Neural cell (in vitro differentiated cells): ENCODE measurements at regions not wholly inside any gene's neighbourhood (a gene's known extent, or its start where the extent isn't known, plus 50 kb on each side); places are given as distances from the start of the nearest gene placed in this dataset.

Source experiments
- H2AFZ ChIP-seq: fragments of 200-600, 300-800 bp; sonication (generic), shearing (Covaris generic); 2 replicates; pipeline ENCODE4 v1.6.0; 2014; ENCODE audit warnings: low read depth, mild to moderate bottlenecking, antibody characterized with exemption, low read length, moderate library complexity
- H3F3A ChIP-seq: fragments of 200-600 bp; shearing (Covaris generic); 2 replicates; pipeline ENCODE4 v1.6.1; 2016; ENCODE audit warnings: mild to moderate bottlenecking, moderate library complexity, mixed read lengths, antibody characterized with exemption, low read length; ENCODE audit not compliant: insufficient read depth, poor library complexity, severe bottlenecking
- H3K27ac ChIP-seq: fragments of 200-600, 300-800 bp; sonication (generic), shearing (Covaris generic); 2 replicates; pipeline ENCODE4 v1.5.1; 2014; ENCODE audit warnings: mild to moderate bottlenecking, low read length, moderate library complexity
- H3K27me3 ChIP-seq: fragments of 300-800, 200-600 bp; sonication (generic), shearing (Covaris generic); 2 replicates; pipeline ENCODE4 v1.6.0; 2014; ENCODE audit warnings: mild to moderate bottlenecking, low read depth, low read length, moderate library complexity; ENCODE audit not compliant: insufficient read depth
- H3K36me3 ChIP-seq: fragments of 300-800, 200-600 bp; sonication (generic), shearing (Covaris generic); 2 replicates; pipeline ENCODE4 v1.5.1; 2014; ENCODE audit warnings: mild to moderate bottlenecking, antibody characterized with exemption, low read length, moderate library complexity; ENCODE audit not compliant: insufficient read depth
- H3K4me2 ChIP-seq: fragments of 300-800, 200-600 bp; sonication (generic), shearing (Covaris generic); 2 replicates; pipeline ENCODE4 v1.6.0; 2014; ENCODE audit warnings: mild to moderate bottlenecking, low read length
- H3K4me3 ChIP-seq: fragments of 300-800, 200-600 bp; sonication (generic), shearing (Covaris generic); 2 replicates; pipeline ENCODE4 v1.5.1; 2014; ENCODE audit warnings: mild to moderate bottlenecking, low read length, moderate library complexity
- H3K79me2 ChIP-seq: fragments of 200-600 bp; shearing (Covaris generic); replicated peaks from 2 replicates; pipeline ENCODE4 v1.6.0; 2014; ENCODE audit warnings: mild to moderate bottlenecking, low read length, moderate library complexity; ENCODE audit not compliant: insufficient read depth
- H3K9ac ChIP-seq: fragments of 300-800, 200-600 bp; sonication (generic), shearing (Covaris generic); 2 replicates; pipeline ENCODE4 v1.6.1; 2016; ENCODE audit warnings: mild to moderate bottlenecking, low read length, mixed read lengths
- H3K9me2 ChIP-seq: fragments of 200-600 bp; shearing (Covaris generic); 2 replicates; pipeline ENCODE4 v1.6.1; 2016; ENCODE audit warnings: mild to moderate bottlenecking, low read length, mixed read lengths; ENCODE audit not compliant: insufficient read depth
- H3K9me3 ChIP-seq: fragments of 200-600, 300-800 bp; sonication (generic), shearing (Covaris generic); 2 replicates; pipeline ENCODE4 v1.6.1; 2016; ENCODE audit warnings: mild to moderate bottlenecking, mixed run types, low read length, moderate library complexity, mixed read lengths
- H4K20me1 ChIP-seq: fragments of 200-600 bp; shearing (Covaris generic); 2 replicates; pipeline ENCODE4 v1.6.1; 2016; ENCODE audit warnings: mild to moderate bottlenecking, mixed run types; ENCODE audit not compliant: insufficient read depth
- EP300 ChIP-seq: fragments of 450-650 bp; conservative IDR thresholded peaks from 2 replicates; pipeline ENCODE4 v1.6.1; 2014; ENCODE audit warnings: antibody characterized with exemption, mild to moderate bottlenecking, moderate library complexity; ENCODE audit not compliant: poor library complexity, severe bottlenecking
- EZH2 ChIP-seq: fragments of 200-600, 300-800 bp; shearing (Covaris generic), sonication (generic); IDR thresholded peaks from 2 replicates; pipeline ENCODE4 v1.6.1; 2014; ENCODE audit warnings: antibody characterized with exemption, low read length, borderline replicate concordance, mild to moderate bottlenecking; ENCODE audit not compliant: insufficient read depth, poor library complexity, severe bottlenecking
- MXI1 ChIP-seq: fragments of 450-650 bp; conservative IDR thresholded peaks from 2 replicates; pipeline ENCODE4 v1.6.1; 2014; ENCODE audit warnings: antibody characterized with exemption, mild to moderate bottlenecking; ENCODE audit not compliant: poor library complexity, severe bottlenecking
- POLR2AphosphoS5 ChIP-seq: IDR thresholded peaks from 2 replicates; pipeline ENCODE4 v1.6.1; 2012
- RAD21 ChIP-seq: fragments of 450-650 bp; conservative IDR thresholded peaks from 2 replicates; pipeline ENCODE4 v1.6.1; 2014; ENCODE audit warnings: antibody characterized with exemption, mild to moderate bottlenecking, moderate library complexity
- SMC3 ChIP-seq: fragments of 450-650 bp; conservative IDR thresholded peaks from 2 replicates; pipeline ENCODE4 v1.6.1; 2014; ENCODE audit warnings: antibody characterized with exemption, mild to moderate bottlenecking, moderate library complexity; ENCODE audit not compliant: poor library complexity
- TAF1 ChIP-seq: IDR thresholded peaks from 2 replicates; pipeline ENCODE4 v1.6.1; 2012; ENCODE audit warnings: low read depth
- TF ChIP-seq, protein P1 (sequence below): fragments of 450-650 bp; IDR thresholded peaks from 2 replicates; pipeline ENCODE4 v1.5.1; 2014; ENCODE audit warnings: antibody characterized with exemption, mild to moderate bottlenecking, moderate library complexity; ENCODE audit not compliant: poor library complexity, severe bottlenecking
- TF ChIP-seq, protein P2 (sequence below): IDR thresholded peaks from 2 replicates; pipeline ENCODE4 v1.6.1; 2012; ENCODE audit warnings: borderline replicate concordance

DNA sequence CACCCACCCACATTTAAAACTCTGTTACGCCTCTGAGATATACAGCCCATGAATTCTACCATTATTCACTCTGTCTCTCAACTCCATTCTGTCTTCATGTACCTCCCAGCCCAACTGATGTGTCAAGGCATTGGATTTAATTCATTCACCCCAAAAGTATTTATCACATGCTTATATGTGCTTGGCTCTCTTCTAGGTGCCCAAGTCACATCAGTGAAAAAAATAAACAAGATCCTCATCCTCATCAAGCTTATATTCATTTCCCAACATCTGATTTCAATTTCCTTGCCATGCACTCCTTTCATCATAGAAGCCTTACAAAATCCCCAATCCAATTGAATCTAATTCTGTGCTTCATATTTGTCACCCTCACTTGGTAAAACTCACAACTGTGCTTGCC is 967.6 kb downstream of the LTN1 start:
- Histone ChIP-seq H4K20me1 (no peaks in the 10 kb centered on the region), H3K79me2 (no peaks in the 10 kb centered on the region), H3K4me2 (no peak overlapping the region), H3K27ac (no peak overlapping the region), H3K4me3 (no peak overlapping the region), H3K36me3 (no peaks in the 10 kb centered on the region), H3K9ac (no peak overlapping the region), H3K9me2 (no peaks in the 10 kb centered on the region), H3K9me3 (no peaks in the 10 kb centered on the region), H2AFZ (no peak overlapping the region), H3K27me3 (no peaks in the 10 kb centered on the region), H3F3A (no peaks in the 10 kb centered on the region)
- TF ChIP-seq, protein P1, sequence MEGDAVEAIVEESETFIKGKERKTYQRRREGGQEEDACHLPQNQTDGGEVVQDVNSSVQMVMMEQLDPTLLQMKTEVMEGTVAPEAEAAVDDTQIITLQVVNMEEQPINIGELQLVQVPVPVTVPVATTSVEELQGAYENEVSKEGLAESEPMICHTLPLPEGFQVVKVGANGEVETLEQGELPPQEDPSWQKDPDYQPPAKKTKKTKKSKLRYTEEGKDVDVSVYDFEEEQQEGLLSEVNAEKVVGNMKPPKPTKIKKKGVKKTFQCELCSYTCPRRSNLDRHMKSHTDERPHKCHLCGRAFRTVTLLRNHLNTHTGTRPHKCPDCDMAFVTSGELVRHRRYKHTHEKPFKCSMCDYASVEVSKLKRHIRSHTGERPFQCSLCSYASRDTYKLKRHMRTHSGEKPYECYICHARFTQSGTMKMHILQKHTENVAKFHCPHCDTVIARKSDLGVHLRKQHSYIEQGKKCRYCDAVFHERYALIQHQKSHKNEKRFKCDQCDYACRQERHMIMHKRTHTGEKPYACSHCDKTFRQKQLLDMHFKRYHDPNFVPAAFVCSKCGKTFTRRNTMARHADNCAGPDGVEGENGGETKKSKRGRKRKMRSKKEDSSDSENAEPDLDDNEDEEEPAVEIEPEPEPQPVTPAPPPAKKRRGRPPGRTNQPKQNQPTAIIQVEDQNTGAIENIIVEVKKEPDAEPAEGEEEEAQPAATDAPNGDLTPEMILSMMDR, result no peak
- TF ChIP-seq EZH2 (no peak), TAF1 (no peak), SMC3 (no peak), RAD21 (no peak), MXI1 (no peak), EP300 (no peak), POLR2AphosphoS5 (no peak)
- TF ChIP-seq, protein P2, sequence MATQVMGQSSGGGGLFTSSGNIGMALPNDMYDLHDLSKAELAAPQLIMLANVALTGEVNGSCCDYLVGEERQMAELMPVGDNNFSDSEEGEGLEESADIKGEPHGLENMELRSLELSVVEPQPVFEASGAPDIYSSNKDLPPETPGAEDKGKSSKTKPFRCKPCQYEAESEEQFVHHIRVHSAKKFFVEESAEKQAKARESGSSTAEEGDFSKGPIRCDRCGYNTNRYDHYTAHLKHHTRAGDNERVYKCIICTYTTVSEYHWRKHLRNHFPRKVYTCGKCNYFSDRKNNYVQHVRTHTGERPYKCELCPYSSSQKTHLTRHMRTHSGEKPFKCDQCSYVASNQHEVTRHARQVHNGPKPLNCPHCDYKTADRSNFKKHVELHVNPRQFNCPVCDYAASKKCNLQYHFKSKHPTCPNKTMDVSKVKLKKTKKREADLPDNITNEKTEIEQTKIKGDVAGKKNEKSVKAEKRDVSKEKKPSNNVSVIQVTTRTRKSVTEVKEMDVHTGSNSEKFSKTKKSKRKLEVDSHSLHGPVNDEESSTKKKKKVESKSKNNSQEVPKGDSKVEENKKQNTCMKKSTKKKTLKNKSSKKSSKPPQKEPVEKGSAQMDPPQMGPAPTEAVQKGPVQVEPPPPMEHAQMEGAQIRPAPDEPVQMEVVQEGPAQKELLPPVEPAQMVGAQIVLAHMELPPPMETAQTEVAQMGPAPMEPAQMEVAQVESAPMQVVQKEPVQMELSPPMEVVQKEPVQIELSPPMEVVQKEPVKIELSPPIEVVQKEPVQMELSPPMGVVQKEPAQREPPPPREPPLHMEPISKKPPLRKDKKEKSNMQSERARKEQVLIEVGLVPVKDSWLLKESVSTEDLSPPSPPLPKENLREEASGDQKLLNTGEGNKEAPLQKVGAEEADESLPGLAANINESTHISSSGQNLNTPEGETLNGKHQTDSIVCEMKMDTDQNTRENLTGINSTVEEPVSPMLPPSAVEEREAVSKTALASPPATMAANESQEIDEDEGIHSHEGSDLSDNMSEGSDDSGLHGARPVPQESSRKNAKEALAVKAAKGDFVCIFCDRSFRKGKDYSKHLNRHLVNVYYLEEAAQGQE, result no peak

DNA sequence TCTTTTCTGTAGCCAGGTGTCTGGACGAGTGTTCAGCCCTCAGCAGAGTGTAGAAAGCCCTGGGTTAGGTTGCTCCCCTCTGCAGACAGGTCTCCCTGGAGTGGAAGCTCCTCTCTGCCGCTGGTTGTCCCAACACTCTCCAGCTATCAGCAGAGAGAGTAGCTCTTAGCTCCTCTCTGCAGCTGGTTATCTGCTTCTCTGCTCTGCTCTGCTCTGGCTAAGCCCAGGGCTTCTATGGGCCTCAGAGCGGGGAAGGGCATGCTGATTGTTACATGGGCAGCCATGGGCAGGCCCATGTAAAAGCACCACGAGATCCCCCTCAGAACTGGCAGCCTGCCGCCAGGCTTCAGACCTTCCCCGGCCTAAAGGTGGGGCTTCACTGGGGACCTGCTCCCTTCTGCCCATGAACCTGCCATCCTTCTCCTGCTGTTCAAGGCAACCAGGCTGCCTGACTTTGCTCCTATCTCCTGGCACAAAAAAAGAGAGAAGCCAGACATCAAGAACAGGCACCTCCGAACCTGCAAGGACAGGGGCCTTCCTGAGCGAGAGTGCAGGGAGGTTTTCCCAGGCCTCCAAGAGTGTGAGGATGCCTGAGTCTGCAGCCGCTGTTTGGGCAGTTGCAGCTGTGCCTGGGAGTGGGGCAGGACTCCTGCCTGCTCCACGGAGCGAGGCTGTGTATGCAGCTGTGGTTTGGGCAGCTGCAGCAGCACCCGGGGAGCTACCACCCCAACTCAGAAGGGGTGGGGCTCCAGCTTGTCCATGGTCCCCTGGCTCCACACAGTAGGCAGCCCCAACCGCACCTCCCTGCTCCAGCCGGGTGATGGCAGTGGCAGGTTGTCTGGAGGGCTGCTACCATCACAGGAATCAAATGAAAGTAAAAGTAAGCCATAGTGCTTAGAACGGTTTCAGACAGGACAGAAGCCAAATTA is 973.7 kb downstream of the LTN1 start:
- Histone ChIP-seq H3K4me2 (no peak overlapping the region), H2AFZ (no peak overlapping the region), H3K79me2 (no peaks in the 10 kb centered on the region), H3F3A (no peaks in the 10 kb centered on the region), H3K4me3 (no peak overlapping the region), H3K27ac (no peak overlapping the region), H3K9ac (no peak overlapping the region), H3K9me2 (no peaks in the 10 kb centered on the region), H3K9me3 (no peaks in the 10 kb centered on the region), H3K27me3 (no peaks in the 10 kb centered on the region), H4K20me1 (no peaks in the 10 kb centered on the region), H3K36me3 (no peaks in the 10 kb centered on the region)
- TF ChIP-seq SMC3, result no peak
- TF ChIP-seq, protein P1, result no peak
- TF ChIP-seq EP300, result no peak
- no peak for TF ChIP-seq RAD21
- TF ChIP-seq TAF1, result no peak
- TF ChIP-seq EZH2, result no peak
- TF ChIP-seq, protein P2, result no peak
- no peak for TF ChIP-seq POLR2AphosphoS5
- no peak for TF ChIP-seq MXI1
